Esophagus squamous epithelium (tissue), 4 donors: ENCODE measurements at regions not wholly inside any gene's neighbourhood (a gene's known extent, or its start where the extent isn't known, plus 50 kb on each side); places are given as distances from the start of the nearest gene placed in this dataset.

Experiments
- POLR2A ChIP-seq, 4 donors: fragments of 450-650 bp; IDR thresholded peaks; one replicate each; pipeline ENCODE4 v1.6.1; 2017; ENCODE audit warnings: antibody characterized with exemption in 4 of 4, mild to moderate bottlenecking in 4 of 4, moderate library complexity in 3 of 4
- TF ChIP-seq, protein P1 (sequence below), 6 experiments: fragments of 450-650 bp in 4 of 6; fragments of 200-600 bp in 2 of 6; sonication (generic) in 2 of 6; IDR thresholded peaks; one replicate each; pipeline ENCODE4 v1.5.1; 2016 to 2019; ENCODE audit warnings: antibody characterized with exemption in 6 of 6, mild to moderate bottlenecking in 4 of 6, moderate library complexity in 4 of 6

- no peak for TF ChIP-seq POLR2A (IDR thresholded peaks at IDR 0.05)
- TF ChIP-seq, protein P1, sequence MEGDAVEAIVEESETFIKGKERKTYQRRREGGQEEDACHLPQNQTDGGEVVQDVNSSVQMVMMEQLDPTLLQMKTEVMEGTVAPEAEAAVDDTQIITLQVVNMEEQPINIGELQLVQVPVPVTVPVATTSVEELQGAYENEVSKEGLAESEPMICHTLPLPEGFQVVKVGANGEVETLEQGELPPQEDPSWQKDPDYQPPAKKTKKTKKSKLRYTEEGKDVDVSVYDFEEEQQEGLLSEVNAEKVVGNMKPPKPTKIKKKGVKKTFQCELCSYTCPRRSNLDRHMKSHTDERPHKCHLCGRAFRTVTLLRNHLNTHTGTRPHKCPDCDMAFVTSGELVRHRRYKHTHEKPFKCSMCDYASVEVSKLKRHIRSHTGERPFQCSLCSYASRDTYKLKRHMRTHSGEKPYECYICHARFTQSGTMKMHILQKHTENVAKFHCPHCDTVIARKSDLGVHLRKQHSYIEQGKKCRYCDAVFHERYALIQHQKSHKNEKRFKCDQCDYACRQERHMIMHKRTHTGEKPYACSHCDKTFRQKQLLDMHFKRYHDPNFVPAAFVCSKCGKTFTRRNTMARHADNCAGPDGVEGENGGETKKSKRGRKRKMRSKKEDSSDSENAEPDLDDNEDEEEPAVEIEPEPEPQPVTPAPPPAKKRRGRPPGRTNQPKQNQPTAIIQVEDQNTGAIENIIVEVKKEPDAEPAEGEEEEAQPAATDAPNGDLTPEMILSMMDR (IDR thresholded peaks at IDR 0.05), result no peak
Measured at GRCh38 chr2:21924640-21925285, 801.0 kb downstream of the TDRD15 start.
